ENCODE measurements at regions not wholly inside any gene's neighbourhood (a gene's known extent, or its start where the extent isn't known, plus 50 kb on each side); places are given as distances from the start of the nearest gene placed in this dataset.
"Not testable (repeated sequence)": the region's sequence is repeated elsewhere in the genome, so short reads cannot be mapped to it uniquely, and the experiment has no call there.

GRCh38 chr7:97329871-97330270, 212.4 kb downstream of the SDHAF3 start:
- not testable (repeated sequence) for TF ChIP-seq POLR2A (IDR thresholded peaks at IDR 0.05; ENCODE audit: low read length); GATA1 (IDR thresholded peaks at IDR 0.05; ENCODE audit: low read depth, low read length)
